SH-SY5Y (cell line): ENCODE measurements at regions not wholly inside any gene's neighbourhood (a gene's known extent, or its start where the extent isn't known, plus 50 kb on each side); places are given as distances from the start of the nearest gene placed in this dataset.

ENCODE experiments used
- GATA2 ChIP-seq: IDR thresholded peaks from 2 replicates; pipeline ENCODE4 v1.6.1; 2011; ENCODE audit warnings: mild to moderate bottlenecking, low read depth, low read length
- GATA3 ChIP-seq: IDR thresholded peaks from 2 replicates; pipeline ENCODE4 v1.6.1; 2011; ENCODE audit warnings: low read depth, mild to moderate bottlenecking, low read length, moderate library complexity

- TF ChIP-seq GATA3 (no peak), GATA2 (no peak)
Measured at GRCh38 chr14:95406756-95407277, 87.1 kb upstream of the CLMN start.
